HCT116 (cell line): ENCODE measurements at regions not wholly inside any gene's neighbourhood (a gene's known extent, or its start where the extent isn't known, plus 50 kb on each side); places are given as distances from the start of the nearest gene placed in this dataset.

Experiments
- ATAC-seq: fragments of 200-7000 bp; cut with Tn5 transposase; 2 replicates; pipeline ENCODE4 v1.9.1; 2020; ENCODE audit warnings: mild to moderate bottlenecking, moderate library complexity
- BruUV-seq: library from RNA; stranded (reverse); fragments of 400-500 nt; replicated peaks from 2 replicates; lab custom pipeline; 2021; lab: Mats Ljungman, UMichigan
- CTCF ChIA-PET: fragments of 300-600 bp; sonication (Branson Sonifier 250); formaldehyde crosslinking; loops from one replicate; lab custom pipeline; 2021; ENCODE audit warnings: antibody characterized with exemption; lab: Charles Lee
- POLR2A ChIA-PET: fragments of 300-600, 350-600 bp; sonication (Branson Sonifier 250); formaldehyde crosslinking; loops from one replicate; lab custom pipeline; 2021; ENCODE audit warnings: antibody characterized with exemption; lab: Charles Lee
- RAD21 ChIA-PET, 2 experiments: fragments of 300-600 bp; sonication (Branson Sonifier 250); formaldehyde crosslinking; loops; one replicate each; lab custom pipeline; 2023; ENCODE audit warnings: low total read pairs in 2 of 2; ENCODE audit not compliant: uncharacterized antibody in 2 of 2, unreplicated experiment in 2 of 2, low non-redundant PET in 1 of 2; lab: Charles Lee
- DNase-seq: peaks from one replicate; pipeline ENCODE4 v3.0.0-alpha.2; 2010; ENCODE audit warnings: low read depth, low spot score
- H2AFZ ChIP-seq: fragments of 200-600 bp; shearing (Covaris generic), sonication (generic); 2 replicates; pipeline ENCODE4 v1.6.1; 2017; ENCODE audit warnings: low read depth, mixed run types, mixed read lengths, antibody characterized with exemption, low read length; ENCODE audit not compliant: poor library complexity, severe bottlenecking
- H3K27ac ChIP-seq: 2 replicates; pipeline ENCODE4 v1.5.1; 2012; ENCODE audit warnings: low read depth, low read length
- H3K27me3 ChIP-seq: fragments of 200-600 bp; sonication (generic); 2 replicates; pipeline ENCODE4 v1.6.1; 2016; ENCODE audit warnings: mixed run types, low read length, mixed read lengths; ENCODE audit not compliant: insufficient read depth
- H3K36me3 ChIP-seq, 2 experiments: fragments of 200-500 bp in 1 of 2; fragments of 200-600 bp in 1 of 2; sonication (Bioruptor generic) in 1 of 2; sonication (generic) in 1 of 2; 2 replicates each; pipeline versions ENCODE4 v1.5.1 to v1.6.1; 2014 to 2016; ENCODE audit warnings: low read length in 2 of 2, inconsistent platforms in 1 of 2, mixed read lengths in 1 of 2, mixed run types in 1 of 2; ENCODE audit not compliant: insufficient read depth in 2 of 2, control insufficient read depth in 1 of 2
- H3K4me1 ChIP-seq, 2 experiments: fragments of 200-600 bp in 1 of 2; sonication (generic) in 1 of 2; 2 replicates each; pipeline versions ENCODE4 v1.5.1 to v1.6.1; 2012 to 2017; ENCODE audit warnings: low read length in 2 of 2, inconsistent platforms in 1 of 2, mild to moderate bottlenecking in 1 of 2, mixed read lengths in 1 of 2, mixed run types in 1 of 2, moderate library complexity in 1 of 2; ENCODE audit not compliant: insufficient read depth in 2 of 2, control insufficient read depth in 1 of 2
- H3K4me2 ChIP-seq: fragments of 200-600 bp; sonication (generic); 2 replicates; pipeline ENCODE4 v1.6.1; 2017; ENCODE audit warnings: mixed run types, low read length, mixed read lengths
- H3K4me3 ChIP-seq, 2 experiments: fragments of 200-600 bp in 1 of 2; sonication (generic) in 1 of 2; replicated peaks in 1 of 2; 2 replicates each; pipeline ENCODE4 v1.5.1; 2011 to 2016; ENCODE audit warnings: low read length in 2 of 2, control low read depth in 1 of 2, low read depth in 1 of 2, mild to moderate bottlenecking in 1 of 2, mixed read lengths in 1 of 2, mixed run types in 1 of 2
- H3K79me2 ChIP-seq: fragments of 200-600 bp; sonication (generic); 2 replicates; pipeline ENCODE4 v1.6.1; 2017; ENCODE audit warnings: mild to moderate bottlenecking, mixed run types, low read length, moderate library complexity, mixed read lengths; ENCODE audit not compliant: insufficient read depth
- H3K9ac ChIP-seq: fragments of 200-600 bp; sonication (generic); 2 replicates; pipeline ENCODE4 v1.6.1; 2016; ENCODE audit warnings: low read length, mixed read lengths
- H3K9me2 ChIP-seq: fragments of 200-600 bp; sonication (generic), shearing (Covaris generic); 2 replicates; pipeline ENCODE4 v1.6.1; 2017; ENCODE audit warnings: mixed run types, mild to moderate bottlenecking, moderate library complexity; ENCODE audit not compliant: insufficient read depth
- H3K9me3 ChIP-seq, 2 experiments: fragments of 200-500 bp in 1 of 2; fragments of 200-600 bp in 1 of 2; sonication (Bioruptor generic) in 1 of 2; sonication (generic) in 1 of 2; 2 replicates each; pipeline ENCODE4 v1.6.1; 2014 to 2017; ENCODE audit warnings: low read length in 2 of 2, mixed read lengths in 2 of 2, inconsistent platforms in 1 of 2, low read depth in 1 of 2, mild to moderate bottlenecking in 1 of 2, mixed run types in 1 of 2, moderate library complexity in 1 of 2; ENCODE audit not compliant: control insufficient read depth in 1 of 2, insufficient read depth in 1 of 2
- H4K20me1 ChIP-seq: fragments of 200-600 bp; sonication (generic), shearing (Covaris generic); 2 replicates; pipeline ENCODE4 v1.6.1; 2017; ENCODE audit warnings: mixed run types, mild to moderate bottlenecking, moderate library complexity; ENCODE audit not compliant: insufficient read depth
- ATF3 ChIP-seq: IDR thresholded peaks from 2 replicates; pipeline ENCODE4 v1.6.1; 2012
- CEBPB ChIP-seq: IDR thresholded peaks from 2 replicates; pipeline ENCODE4 v1.6.1; 2012; ENCODE audit warnings: low read depth
- CTCF ChIP-seq, 3 experiments: fragments of 200-600 bp in 1 of 3; sonication (generic) in 1 of 3; IDR thresholded peaks in 2 of 3; conservative IDR thresholded peaks in 1 of 3; 2 replicates each; pipeline ENCODE4 v1.5.1; 2012 to 2017; ENCODE audit warnings: low read depth in 2 of 3, low read length in 2 of 3, antibody characterized with exemption in 1 of 3, borderline replicate concordance in 1 of 3, control low read depth in 1 of 3, mild to moderate bottlenecking in 1 of 3, mixed read lengths in 1 of 3, mixed run types in 1 of 3, moderate library complexity in 1 of 3; ENCODE audit not compliant: insufficient read depth in 1 of 3
- EGR1 ChIP-seq: IDR thresholded peaks from 2 replicates; pipeline ENCODE4 v1.6.1; 2012; ENCODE audit warnings: low read depth
- EZH2 ChIP-seq: fragments of 200-600 bp; sonication (generic); IDR thresholded peaks from 2 replicates; pipeline ENCODE4 v1.6.1; 2017; ENCODE audit warnings: antibody characterized with exemption, mixed run types
- EZH2phosphoT487 ChIP-seq: fragments of 200-600 bp; IDR thresholded peaks from 2 replicates; pipeline ENCODE4 v1.6.1; 2018; ENCODE audit warnings: antibody characterized with exemption, borderline replicate concordance
- JUND ChIP-seq: IDR thresholded peaks from 2 replicates; pipeline ENCODE4 v1.6.1; 2012
- POLR2A ChIP-seq: IDR thresholded peaks from 2 replicates; pipeline ENCODE4 v1.7.0; 2011; ENCODE audit warnings: borderline replicate concordance; ENCODE audit not compliant: insufficient read depth, insufficient read length; ENCODE audit errors: extremely low read depth
- POLR2AphosphoS5 ChIP-seq: IDR thresholded peaks from 2 replicates; pipeline ENCODE4 v1.6.1; 2011; ENCODE audit warnings: mild to moderate bottlenecking, low read depth, low read length, moderate library complexity
- SP1 ChIP-seq: IDR thresholded peaks from 2 replicates; pipeline ENCODE4 v1.6.1; 2012; ENCODE audit warnings: low read depth
- YY1 ChIP-seq: IDR thresholded peaks from 2 replicates; pipeline ENCODE4 v1.6.1; 2011; ENCODE audit warnings: low read length, low read depth, moderate library complexity, mild to moderate bottlenecking; ENCODE audit not compliant: insufficient replicate concordance; ENCODE audit errors: extremely low read depth
- ZFX ChIP-seq: fragments of 450-650 bp; IDR thresholded peaks from 2 replicates; pipeline ENCODE4 v1.6.1; 2017
- intact Hi-C: fragments of 100-400 bp; cut with micrococcal nuclease; formaldehyde crosslinking; loops from 2 replicates; pipeline ENCODE4 v1.10.0; 2022

- Histone ChIP-seq H3K4me2 (no peak overlapping the region), H3K9me3 (no peaks in the 10 kb centered on the region), H3K79me2 (no peaks in the 10 kb centered on the region), H3K27ac (no peak overlapping the region), H4K20me1 (no peaks in the 10 kb centered on the region), H3K4me3 (no peak overlapping the region), H3K27me3 (peaks cover 14% of the 10 kb centered on the region; the same call in 1 of the 2 replicates), H2AFZ (no peak overlapping the region), H3K36me3 (no peaks in the 10 kb centered on the region), H3K9ac (no peak overlapping the region), H3K9me2 (no peaks in the 10 kb centered on the region), H3K4me1 (no peaks in the 10 kb centered on the region)
- no peak for DNase-seq
- intact Hi-C loops, result no loop called here
- ChIA-PET RAD21 (no interaction called here), POLR2A (no interaction called here), CTCF (no interaction called here)
- no TSS peak for BruUV-seq
- no peak for ATAC-seq
- no peak for TF ChIP-seq JUND
- TF ChIP-seq EZH2phosphoT487, result no peak
- no peak for TF ChIP-seq POLR2AphosphoS5
- no peak for TF ChIP-seq CEBPB
These were observed 71.0 kb upstream of the SRD5A2 start for GRCh38 chr2:31651736-31652135.

- RAD21 ChIA-PET, result no interaction called here
- H3K27me3 ChIP-seq, result peaks cover 11% of the 10 kb centered on the region; the same call in 1 of the 2 replicates
- TF ChIP-seq YY1 (no peak), EZH2 (no peak), CEBPB (no peak), ZFX (no peak), CTCF (IDR thresholded peaks at IDR 0.05 in 2 of 3, conservative IDR thresholded peaks at IDR 0.05 in 1 of 3; ENCODE audit: borderline replicate concordance in 1 of 3, insufficient read depth in 1 of 3, low read depth in 2 of 3, low read length in 2 of 3) (no peak), ATF3 (no peak), SP1 (no peak), EGR1 (no peak), JUND (no peak), POLR2A (no peak)
- TF ChIP-seq, all 23 proteins: peak for 0
These were observed 70.5 kb upstream of the SRD5A2 start for GRCh38 chr2:31651267-31651666.

More at GRCh38 chr2:31651267-31651666, 70.5 kb upstream of the SRD5A2 start:
- no peak overlapping the region for H3K4me2 ChIP-seq
- no peak overlapping the region for H3K9ac ChIP-seq
- no peaks in the 10 kb centered on the region for H3K36me3 ChIP-seq
- intact Hi-C loops, result no loop called here
- H4K20me1 ChIP-seq, result no peaks in the 10 kb centered on the region
- H3K79me2 ChIP-seq, result no peaks in the 10 kb centered on the region
- ATAC-seq (no peak), DNase-seq (no peak)
- H2AFZ ChIP-seq, result no peak overlapping the region
- H3K9me2 ChIP-seq, result no peaks in the 10 kb centered on the region
- POLR2A ChIA-PET, result no interaction called here
- CTCF ChIA-PET, result no interaction called here
- no peak overlapping the region for H3K27ac ChIP-seq
- no peak overlapping the region for H3K4me3 ChIP-seq
- no peaks in the 10 kb centered on the region for H3K9me3 ChIP-seq
- BruUV-seq, result no TSS peak
- H3K4me1 ChIP-seq, result no peaks in the 10 kb centered on the region
